ENCODE measurements at regions not wholly inside any gene's neighbourhood (a gene's known extent, or its start where the extent isn't known, plus 50 kb on each side); places are given as distances from the start of the nearest gene placed in this dataset.

GRCh38 chr7:41114131-41114530 is 588.8 kb downstream of the INHBA start:
- no peak for TF ChIP-seq CTCF (IDR thresholded peaks at IDR 0.05)
- TF ChIP-seq POLR2A (IDR thresholded peaks at IDR 0.05): no peak
